Superior temporal gyrus (tissue), 1 donor: ENCODE measurements at regions not wholly inside any gene's neighbourhood (a gene's known extent, or its start where the extent isn't known, plus 50 kb on each side); places are given as distances from the start of the nearest gene placed in this dataset.
A peak's percentile ranks its signal among the peaks of the same experiment; 100 is the strongest.
"Not testable (repeated sequence)": the region's sequence is repeated elsewhere in the genome, so short reads cannot be mapped to it uniquely, and the experiment has no call there.

Source experiments
- DNase-seq: peaks from one replicate; pipeline ENCODE4 v3.0.0-alpha.2; 2016; ENCODE audit errors: extremely low spot score

DNA sequence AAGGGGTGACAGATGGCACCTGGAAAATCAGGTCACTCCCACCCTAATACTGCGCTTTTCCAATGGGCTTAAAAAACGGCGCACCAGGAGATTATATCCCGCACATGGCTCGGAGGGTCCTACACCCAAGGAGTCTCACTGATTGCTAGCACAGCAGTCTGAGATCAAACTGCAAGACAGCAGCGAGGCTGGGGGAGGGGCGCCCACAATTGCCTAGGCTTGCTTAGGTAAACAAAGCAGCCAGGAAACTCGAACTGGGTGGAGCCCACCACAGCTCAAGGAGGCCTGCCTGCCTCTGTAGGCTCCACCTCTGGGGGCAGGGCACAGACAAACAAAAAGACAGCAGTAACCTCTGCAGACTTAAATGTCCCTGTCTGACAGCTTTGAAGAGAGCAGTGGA, 205.7 kb upstream of the HTR1E start:
- DNase-seq: not testable (repeated sequence)

DNA sequence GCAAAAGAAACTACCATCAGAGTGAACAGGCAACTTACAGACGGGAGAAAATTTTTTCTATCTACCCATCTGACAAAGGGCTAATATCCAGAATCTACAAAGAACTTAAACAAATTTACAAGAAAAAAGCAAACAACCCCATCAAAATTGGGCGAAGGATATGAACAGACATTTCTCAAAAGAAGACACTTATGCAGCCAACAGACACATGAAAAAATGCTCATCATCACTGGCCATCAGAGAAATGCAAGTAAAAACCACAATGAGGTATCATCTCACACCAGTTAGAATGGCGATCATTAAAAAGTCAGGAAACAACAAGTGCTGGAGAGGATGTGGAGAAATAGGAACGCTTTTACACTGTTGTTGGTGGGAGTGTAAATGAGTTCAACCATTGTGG, 206.6 kb upstream of the HTR1E start:
- not testable (repeated sequence) for DNase-seq

DNA sequence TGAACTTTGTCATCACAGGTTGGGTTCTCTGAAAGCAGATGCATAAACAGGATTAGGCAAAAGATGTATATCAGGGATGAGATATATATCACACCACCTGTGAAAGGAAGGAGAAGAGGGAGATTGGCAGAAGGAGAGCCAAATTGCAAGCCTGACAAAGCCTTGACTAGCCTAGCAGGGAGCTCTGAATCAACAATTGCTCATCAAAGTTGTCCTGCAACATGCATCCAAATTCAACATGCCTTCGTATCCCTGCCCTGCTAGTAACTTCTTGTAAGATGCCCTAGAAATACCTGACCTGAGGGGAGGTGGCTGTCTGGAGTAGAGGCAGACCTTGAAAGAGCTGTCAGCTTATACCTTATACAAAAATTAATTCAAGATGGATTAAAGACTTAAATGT, 207.1 kb upstream of the HTR1E start:
- DNase-seq: no peak

DNA sequence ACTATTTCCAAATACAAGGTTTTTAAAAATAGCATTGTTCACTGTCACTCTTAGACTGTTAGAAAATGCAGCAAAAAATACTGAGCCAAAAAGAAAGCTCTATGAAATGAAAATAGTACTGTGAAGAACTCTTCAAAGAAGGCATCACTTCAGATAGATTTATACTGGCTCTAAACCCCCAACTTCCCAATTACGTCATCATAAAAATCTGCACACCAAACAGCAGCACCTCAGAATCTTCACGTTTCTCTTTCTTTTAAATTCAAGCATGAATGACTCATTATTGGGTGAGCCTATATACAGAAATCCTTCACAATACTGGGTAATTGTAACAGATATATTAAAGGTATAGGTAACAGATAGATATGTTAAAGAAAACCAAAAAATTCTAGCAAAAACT, 208.4 kb upstream of the HTR1E start:
- peak; percentile 26 for DNase-seq

DNA sequence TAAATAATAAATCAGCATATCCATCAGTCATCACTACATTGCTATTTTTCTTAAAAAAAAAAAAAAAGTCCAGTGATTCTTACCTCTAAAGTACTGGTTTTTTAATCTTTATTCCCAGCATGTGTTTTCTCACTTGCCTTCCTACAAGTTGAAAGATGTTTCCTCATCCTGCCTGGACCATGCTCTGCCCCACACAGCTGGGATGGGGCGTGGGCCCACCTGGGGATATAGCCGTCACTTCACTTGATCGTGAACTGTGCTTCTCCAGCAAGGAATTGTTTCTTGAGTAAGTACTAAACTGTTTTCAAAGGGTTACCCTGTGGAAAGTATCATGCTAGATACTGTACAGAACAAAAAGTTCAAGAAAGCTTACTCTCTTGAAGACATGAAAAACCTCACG, 212.6 kb upstream of the HTR1E start:
- no peak for DNase-seq

DNA sequence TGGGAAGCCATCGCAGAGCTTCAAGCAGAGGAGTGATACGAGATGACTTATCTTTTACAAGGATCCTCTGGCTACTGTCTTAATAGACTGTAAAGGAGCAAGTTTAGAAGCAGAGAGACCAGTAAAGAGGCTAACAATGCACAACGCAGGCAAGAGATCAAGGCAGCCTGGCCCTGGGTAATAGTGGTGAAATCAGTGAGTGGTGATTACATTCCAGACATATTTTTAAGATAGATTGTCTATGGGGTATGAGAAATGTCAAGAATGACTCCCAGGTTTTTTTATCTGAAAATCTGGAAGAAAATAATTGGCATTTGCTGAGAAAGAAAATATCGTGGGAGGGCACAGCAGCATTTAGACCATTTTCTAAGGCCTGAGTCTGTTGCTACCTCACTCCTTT, 213.6 kb upstream of the HTR1E start:
- DNase-seq: no peak

DNA sequence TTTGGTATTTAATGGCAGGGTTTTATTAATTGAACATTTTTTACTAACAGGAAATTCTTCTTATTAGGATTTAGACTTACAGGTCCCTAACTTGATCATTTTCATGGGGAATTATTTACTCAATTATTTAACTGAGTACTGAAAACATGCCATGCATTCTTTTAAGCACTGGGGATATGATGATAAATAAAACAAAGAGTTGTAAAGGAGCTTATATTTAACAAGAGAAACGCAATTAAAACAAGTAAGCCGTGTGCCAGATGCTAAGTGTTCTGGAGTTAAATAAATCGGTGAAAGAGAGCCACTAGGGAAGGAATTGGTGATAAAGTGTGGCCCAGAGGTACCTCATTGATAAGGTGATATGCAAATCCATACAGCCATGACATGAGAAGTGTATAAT, 214.2 kb upstream of the HTR1E start:
- no peak for DNase-seq

DNA sequence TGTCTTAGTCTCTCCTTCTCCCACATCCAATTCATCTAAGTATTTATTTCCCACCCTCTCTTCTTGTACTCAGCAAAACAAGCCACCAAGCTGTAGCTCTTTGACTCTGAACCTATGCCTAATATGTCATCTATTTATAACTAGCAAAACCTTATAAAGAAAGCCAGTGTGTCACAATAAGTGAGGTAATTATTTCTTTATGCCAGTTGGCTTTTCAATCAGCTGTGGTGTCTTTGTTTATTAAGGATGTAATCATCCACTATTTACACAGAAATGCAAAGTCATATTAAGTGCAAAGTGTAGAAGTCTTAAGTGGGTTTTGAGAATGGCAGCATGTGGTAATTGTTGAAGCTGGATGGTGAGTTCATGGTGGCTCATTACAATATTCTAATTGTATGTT, 215.2 kb upstream of the HTR1E start:
- no peak for DNase-seq

DNA sequence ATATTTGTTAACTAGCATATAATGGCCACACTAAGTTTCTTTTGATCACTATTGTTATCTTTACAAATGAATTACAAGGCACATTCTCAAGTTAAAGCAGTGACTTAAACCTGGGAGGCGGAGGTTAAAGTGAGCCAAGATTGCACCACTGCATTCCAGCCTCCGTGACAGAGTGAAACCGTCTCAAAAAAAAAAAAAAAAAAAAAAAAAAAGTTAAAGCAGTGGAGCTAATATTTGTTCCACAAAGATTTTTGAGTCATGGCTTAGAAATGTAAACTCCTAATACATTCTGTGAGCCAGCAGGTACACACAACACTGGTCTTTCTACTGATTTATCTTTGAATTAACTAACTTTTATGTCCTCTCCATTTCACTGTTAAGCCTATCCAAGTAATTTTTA, 221.7 kb upstream of the HTR1E start:
- DNase-seq: no peak

DNA sequence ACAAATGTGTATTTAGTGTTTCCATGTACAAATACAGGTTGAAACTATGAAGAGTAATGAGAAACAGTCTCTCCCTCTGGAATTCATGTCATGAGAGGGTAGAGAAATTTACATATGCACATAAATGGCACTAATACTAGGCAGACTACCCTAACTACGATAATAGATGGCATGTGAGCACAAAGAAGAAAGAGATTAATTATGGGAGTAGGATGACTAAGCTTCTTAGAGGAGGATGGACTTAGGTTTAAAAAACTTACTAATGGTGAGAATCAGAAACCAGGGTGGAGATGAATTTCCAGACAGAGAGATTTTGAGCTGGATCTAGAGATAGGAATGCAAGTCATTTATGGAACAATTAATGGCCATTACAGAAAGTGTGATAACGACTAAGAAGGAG, 225.3 kb upstream of the HTR1E start:
- DNase-seq: no peak

DNA sequence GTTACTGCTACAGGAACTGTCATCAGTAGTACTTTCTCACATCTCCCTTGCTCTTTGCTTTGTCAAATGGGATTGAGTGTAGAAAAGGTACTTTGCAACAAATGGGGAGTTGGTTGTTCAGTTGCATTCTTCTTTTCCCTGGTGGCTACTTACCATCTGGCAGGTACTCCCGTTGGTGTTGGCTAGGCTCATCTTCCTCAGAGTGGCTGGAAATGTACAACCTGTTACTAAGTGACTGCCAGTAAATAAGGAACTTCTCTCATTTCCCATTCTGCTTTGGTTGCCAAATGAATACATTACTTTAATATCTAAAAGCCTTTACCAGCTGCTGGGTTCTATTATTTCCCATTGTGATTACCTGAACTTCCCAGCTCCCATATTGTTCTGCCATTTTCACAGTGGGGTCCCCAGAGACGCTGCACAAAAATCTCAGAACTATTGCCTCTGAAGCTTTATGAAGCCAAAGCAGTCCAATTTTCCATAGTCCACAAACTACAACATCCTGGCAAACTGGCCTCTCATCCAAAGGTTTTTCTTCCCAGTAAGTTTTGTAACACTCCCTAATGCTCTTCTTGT, 229.7 kb upstream of the HTR1E start:
- no peak for DNase-seq

DNA sequence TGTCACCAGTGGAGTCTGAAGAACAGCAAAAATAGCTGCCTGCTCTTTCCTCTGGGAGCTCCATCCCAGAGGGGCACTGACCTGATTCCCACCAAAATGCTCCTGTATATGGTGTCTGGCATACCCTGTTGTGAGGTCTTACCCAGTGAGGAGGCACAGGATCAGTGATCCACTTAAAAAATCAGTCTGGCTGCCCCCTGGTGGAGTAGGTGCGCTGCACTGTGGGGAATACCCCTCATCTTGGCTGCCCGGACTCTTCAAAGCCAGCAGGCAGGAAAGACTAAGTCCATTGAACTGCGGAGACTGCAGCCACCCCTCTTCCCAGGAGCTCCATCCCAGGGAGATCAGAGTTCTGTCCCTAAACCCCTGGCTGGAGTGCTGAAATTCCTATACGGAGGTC, 230.9 kb upstream of the HTR1E start:
- no peak for DNase-seq

DNA sequence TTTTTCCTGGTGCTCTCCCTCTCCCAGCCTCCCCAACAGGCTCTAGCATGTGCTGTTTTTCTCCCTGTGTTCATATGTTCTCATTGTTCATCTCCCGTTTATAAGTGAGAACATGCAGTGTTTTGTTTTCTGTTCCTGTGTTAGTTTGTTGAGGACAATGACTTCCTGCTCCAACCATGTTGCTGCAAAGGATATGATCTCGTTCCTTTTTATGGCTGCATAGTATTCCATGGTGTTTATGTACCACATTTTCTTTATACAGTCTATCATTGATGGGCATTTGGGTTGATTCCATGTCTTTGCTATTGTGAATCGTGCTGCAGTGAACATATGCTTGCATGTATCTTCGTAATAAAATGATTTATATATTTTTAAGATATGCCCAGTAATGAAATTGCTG, 236.1 kb upstream of the HTR1E start:
- not testable (repeated sequence) for DNase-seq

DNA sequence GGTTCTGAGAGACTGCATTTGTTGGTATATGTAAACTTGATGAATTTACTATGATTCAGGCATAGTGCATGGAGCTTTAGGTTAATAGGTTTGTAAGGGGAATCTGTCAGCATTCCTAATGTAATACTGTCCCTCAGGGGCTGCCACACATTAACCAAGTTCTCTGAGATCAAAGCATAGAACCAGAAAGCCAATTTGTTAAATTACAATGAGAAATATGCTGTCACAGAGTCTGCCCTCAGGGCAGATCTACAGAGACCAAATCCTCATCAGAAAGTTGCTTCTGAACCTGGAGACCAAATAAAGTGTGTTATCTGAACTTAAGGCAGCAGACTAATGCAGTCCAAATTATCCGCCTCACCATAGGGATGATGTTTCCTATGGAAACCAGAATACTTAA, 250.8 kb upstream of the HTR1E start:
- DNase-seq: no peak

DNA sequence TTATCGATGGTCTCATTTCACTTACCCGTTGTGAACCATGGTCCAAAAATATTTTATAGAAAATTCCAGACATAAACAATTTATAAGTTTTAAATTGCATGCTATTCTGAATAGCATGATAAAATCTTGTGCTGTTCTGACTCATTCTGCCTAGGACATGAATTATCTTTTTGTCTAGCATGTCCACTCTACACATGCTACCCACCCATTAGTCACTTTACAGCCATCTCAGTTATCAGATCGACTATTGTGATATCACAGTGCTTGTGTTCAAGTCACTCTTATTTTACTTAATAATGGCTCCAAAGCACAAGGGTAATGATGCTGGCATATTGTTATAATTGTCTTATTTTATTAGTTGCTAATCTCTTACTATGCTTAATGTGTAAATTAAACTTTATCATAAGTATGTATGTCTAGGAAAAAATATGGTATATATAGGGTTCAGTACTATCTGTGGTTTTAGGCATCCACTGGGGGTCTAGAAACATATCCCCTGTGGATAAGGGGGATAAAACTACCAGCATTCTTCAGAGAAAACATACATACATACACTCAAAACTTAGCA, 252.0 kb upstream of the HTR1E start:
- no peak for DNase-seq

DNA sequence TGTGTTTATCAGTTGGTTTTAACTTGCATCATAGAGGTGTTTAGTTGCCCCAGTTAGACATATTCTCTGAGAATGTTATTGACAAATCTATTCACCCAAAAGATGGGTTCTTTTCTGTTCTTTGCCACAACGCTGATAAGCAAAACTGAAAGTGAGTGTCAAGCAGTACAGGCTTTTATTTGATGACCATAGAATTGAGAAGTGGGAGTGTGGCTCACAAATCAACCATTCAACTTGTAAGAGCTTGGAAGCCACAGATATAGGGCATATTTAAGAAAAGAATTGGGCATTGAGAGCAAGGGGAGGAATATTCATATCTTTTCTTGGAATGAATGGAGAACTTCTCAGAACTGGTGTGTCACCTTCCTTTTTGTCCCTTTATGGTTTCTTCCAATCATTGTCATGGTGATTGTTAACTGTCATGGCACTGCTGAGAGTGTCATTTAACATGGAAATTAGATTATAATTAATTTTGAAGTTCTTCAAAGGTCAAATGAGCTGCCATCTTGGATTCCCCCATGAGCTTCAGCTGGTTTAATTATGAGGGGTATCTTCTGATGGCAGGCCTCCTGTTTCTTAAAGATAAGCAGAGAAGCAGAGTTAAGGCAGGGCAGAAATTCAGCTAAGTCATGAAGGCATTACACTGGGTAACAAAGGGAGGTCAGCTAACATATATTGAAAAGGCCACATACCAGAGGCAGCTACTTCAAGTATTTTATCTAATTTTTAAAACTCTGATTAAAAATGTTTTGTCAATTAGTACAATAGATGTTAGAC, 254.0 kb upstream of the HTR1E start:
- DNase-seq: no peak

DNA sequence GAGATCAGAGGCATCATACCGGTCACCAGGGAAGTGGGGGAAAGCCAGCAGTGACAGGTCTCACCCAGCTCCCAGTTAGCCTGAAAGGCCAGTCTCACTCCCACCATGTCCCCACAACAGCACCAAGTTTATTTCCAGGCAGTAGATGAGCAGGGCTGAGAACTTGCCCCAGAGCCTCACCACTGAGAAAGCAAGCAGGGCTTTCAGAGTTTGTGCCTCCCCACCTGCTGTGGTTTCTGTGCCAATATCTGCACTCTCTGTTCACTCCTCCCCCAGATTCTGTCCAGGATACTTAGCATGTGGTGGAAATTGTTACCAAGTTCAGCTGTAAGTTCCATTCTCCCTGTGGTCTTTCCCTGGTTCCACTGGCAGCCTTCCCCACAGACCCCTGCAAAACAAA, 255.0 kb upstream of the HTR1E start:
- no peak for DNase-seq

DNA sequence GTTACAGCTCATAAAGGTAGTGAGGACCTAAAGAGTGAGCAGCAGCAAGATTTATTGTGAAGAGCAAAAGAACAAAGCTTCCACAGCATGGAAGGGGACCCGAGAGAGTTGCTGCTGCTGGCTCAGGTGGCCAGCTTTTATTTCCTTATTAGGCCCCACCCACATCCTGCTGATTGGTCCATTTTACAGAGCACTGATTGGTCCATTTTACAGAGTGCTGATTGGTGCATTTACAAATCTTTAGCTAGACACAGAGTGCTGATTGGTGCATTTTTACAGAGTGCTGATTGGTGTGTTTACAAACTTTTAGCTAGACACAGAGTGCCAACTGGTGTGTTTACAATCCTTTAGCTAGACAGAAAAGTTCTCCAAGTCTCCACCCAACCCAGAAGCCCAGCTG, 256.2 kb upstream of the HTR1E start:
- DNase-seq: not testable (repeated sequence)

DNA sequence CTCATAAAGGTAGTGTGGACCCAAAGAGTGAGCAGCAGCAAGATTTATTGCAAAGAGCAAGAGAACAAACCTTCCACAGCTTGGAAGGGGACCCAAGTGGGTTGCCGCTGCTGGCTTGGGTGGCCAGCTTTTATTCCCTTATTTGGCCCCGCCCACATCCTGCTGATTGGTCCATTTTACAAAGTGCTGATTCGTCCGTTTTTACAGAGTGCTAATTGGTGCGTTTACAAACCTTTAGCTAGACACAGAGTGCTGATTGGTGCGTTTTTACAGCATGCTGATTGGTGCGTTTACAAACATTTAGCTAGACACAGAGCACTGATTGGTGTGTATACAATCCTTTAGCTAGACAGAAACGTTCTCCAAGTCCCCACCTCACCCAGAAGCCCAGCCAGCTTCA, 265.2 kb upstream of the HTR1E start:
- not testable (repeated sequence) for DNase-seq

DNA sequence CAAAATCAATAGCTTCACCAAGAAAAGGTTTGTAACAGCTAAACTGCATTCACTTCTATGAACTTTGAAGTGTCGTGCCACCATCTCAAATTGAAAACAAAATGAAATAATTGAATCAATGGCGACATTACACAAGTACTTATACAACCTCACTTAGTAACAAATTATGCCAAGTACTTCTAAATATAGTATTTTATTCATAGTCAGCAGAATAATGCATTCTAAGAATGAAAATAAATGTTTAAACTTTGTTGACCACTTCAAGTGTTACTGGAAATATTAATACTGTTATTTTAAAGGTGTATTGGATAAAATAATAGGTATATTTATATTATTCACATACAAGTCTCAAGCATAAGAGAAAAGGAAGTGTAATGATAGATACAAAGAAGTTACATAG, 280.1 kb upstream of the HTR1E start:
- DNase-seq: no peak

DNA sequence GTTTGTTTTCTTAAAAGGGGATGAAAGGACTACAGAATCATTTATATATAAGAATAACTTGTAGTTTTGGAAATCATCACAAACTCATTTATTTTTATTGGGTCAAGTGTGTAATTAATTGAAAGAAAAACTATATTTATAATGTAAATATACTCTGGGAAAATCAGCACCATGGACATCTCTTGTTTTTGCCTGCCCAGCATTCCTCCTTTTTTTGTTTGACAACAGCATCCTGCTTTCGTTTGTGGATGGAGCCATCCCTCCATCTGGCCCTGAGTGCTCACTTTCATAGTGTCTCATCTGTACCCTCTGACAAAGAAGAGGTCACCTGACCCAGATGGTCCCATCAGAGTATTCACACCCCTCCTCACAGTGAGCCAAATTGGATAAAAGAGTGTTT, 308.2 kb upstream of the HTR1E start:
- no peak for DNase-seq

DNA sequence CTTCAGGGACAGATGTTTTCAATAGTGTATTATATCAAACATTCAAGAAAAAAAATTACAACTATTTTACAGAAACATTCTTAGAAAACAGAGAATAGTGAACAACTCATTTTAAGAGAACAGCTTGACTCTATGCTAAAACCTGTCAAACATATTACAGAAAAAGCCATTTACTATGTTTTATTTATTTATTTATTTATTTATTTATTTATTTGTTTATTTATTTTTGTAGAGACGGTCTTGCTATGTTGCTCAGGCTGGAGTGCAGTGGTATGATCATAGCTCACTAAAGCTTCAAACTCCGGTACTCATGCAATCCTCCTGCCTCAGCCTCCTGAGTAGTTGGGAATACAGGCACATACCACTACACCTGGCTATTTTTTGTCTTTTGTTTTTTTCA, 317.9 kb upstream of the HTR1E start:
- no peak for DNase-seq

DNA sequence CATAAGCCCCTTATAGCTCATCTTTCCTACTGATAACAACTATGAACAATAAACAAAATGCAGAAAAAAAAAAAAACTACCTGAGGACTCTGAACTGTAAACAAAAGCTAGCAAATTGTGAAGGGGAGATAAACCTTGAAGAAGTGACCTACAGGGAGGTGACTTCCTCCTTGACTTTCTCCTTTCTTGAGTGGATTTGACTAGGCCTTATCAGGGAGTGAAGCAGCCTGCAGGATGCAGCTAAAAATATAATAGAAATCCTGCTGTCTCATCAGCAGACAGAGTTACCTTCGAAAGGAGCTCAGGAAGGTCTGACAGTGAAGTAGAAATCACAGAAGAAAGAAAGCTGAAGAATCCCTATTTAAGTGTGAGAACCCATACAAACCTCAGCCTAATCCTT, 322.0 kb upstream of the HTR1E start:
- no peak for DNase-seq
